ENCODE measurements at regions not wholly inside any gene's neighbourhood (a gene's known extent, or its start where the extent isn't known, plus 50 kb on each side); places are given as distances from the start of the nearest gene placed in this dataset.

- WGBS, 4 donors = 74 to 85% (median 81%) methylated on average over 3 of the region's 3 CpGs
- H3K9me3 ChIP-seq (replicated peaks in 1 of 3) = no peaks in the 10 kb centered on the region
- DNase-seq = no peak
- no peak overlapping the region for H3K4me3 ChIP-seq
- H3K27me3 ChIP-seq = no peaks in the 10 kb centered on the region
- intact Hi-C loops (cut with DNase I) = no loop called here
- H3K4me1 ChIP-seq (replicated peaks in 1 of 2) = no peaks in the 10 kb centered on the region
- no peak overlapping the region for H3K27ac ChIP-seq
- TF ChIP-seq POLR2A (IDR thresholded peaks at IDR 0.05) (no peak), CTCF (IDR thresholded peaks at IDR 0.05) (no peak)
- H3K36me3 ChIP-seq (replicated peaks in 1 of 2) = no peaks in the 10 kb centered on the region
Measured at GRCh38 chr2:146207901-146208300, 1636.9 kb upstream of the ACVR2A start.

DNA sequence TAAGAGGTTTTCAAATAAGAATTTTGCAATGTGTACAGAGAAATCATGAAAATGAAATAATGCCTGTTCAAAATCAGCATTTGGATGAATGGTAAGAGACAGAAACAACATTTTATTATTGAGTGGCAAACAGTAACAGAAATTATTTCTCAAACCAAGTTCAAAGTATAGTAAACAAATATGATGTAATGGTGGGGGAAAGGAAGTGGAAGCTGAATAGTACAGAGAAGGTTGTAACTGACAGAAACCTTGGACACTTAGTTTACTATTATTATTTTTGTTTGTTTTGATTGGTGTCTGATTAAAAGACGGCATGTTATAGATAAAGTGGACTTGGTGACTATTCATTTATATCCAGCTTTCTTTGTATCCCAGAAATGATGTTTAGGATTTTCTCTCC, 1637.4 kb upstream of the ACVR2A start:
- no peaks in the 10 kb centered on the region for H3K36me3 ChIP-seq (replicated peaks in 1 of 2)
- no peaks in the 10 kb centered on the region for H3K27me3 ChIP-seq
- intact Hi-C loops (cut with DNase I) = no loop called here
- H3K4me3 ChIP-seq = no peak overlapping the region
- H3K9me3 ChIP-seq (replicated peaks in 1 of 3) = no peaks in the 10 kb centered on the region
- TF ChIP-seq CTCF (IDR thresholded peaks at IDR 0.05) (no peak), POLR2A (IDR thresholded peaks at IDR 0.05) (no peak)
- H3K4me1 ChIP-seq (replicated peaks in 1 of 2) = no peaks in the 10 kb centered on the region
- no peak overlapping the region for H3K27ac ChIP-seq
- WGBS, 4 donors = 51 to 78% (median 59%) methylated on average over 1 of the region's 1 CpG
- no peak for DNase-seq

- no peaks in the 10 kb centered on the region for H3K36me3 ChIP-seq (replicated peaks in 1 of 2)
- no peak overlapping the region for H3K4me3 ChIP-seq
- no peaks in the 10 kb centered on the region for H3K4me1 ChIP-seq (replicated peaks in 1 of 2)
- intact Hi-C loops (cut with DNase I) = no loop called here
- no peaks in the 10 kb centered on the region for H3K27me3 ChIP-seq
- WGBS, 4 donors = 65 to 78% (median 72%) methylated on average over 5 of the region's 5 CpGs
- TF ChIP-seq CTCF (IDR thresholded peaks at IDR 0.05) = no peak
- TF ChIP-seq POLR2A (IDR thresholded peaks at IDR 0.05) = no peak
- no peaks in the 10 kb centered on the region for H3K9me3 ChIP-seq (replicated peaks in 1 of 3)
- no peak overlapping the region for H3K27ac ChIP-seq
- no peak for DNase-seq
Measured at GRCh38 chr2:146203064-146203624, 1641.7 kb upstream of the ACVR2A start.

DNA sequence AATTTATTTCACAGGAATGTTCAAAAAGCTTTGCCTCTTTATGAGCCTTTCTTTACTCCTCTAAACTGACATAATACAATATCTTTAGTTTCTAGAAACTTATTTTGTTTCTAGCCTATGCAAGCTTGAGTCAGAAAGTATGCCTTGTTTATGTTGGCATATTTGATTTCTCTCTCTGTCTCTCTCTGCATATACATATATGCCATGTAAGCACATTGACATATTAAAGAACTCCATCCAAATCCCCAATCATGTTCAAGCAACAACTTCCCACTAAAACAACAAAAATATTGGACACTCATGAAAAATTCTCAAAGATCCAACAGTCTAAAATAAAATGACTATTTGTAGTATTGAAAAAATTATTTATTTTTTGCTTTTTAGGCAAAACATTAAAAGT, 1651.2 kb upstream of the ACVR2A start:
- Histone ChIP-seq H3K4me1 (replicated peaks in 1 of 2) (no peaks in the 10 kb centered on the region), H3K9me3 (replicated peaks in 1 of 3) (no peaks in the 10 kb centered on the region), H3K27ac (no peak overlapping the region), H3K4me3 (no peak overlapping the region), H3K27me3 (no peaks in the 10 kb centered on the region), H3K36me3 (replicated peaks in 1 of 2) (no peaks in the 10 kb centered on the region)
- intact Hi-C loops (cut with DNase I) = no loop called here
- no peak for DNase-seq
- TF ChIP-seq POLR2A (IDR thresholded peaks at IDR 0.05) = no peak
- no peak for TF ChIP-seq CTCF (IDR thresholded peaks at IDR 0.05)
